ES-I3 (cell line): ENCODE measurements at regions not wholly inside any gene's neighbourhood (a gene's known extent, or its start where the extent isn't known, plus 50 kb on each side); places are given as distances from the start of the nearest gene placed in this dataset.

Source experiments
- H3K36me3 ChIP-seq: 2 replicates; pipeline ENCODE4 v1.6.1; 2013; ENCODE audit warnings: mild to moderate bottlenecking, low read length, control low read depth, moderate library complexity; ENCODE audit not compliant: insufficient read depth
- H3K4me1 ChIP-seq: 2 replicates; pipeline ENCODE4 v1.6.1; 2013; ENCODE audit warnings: mild to moderate bottlenecking, control low read depth, low read length; ENCODE audit not compliant: insufficient read depth
- H3K9ac ChIP-seq: 2 replicates; pipeline ENCODE4 v1.6.1; 2013; ENCODE audit warnings: low read depth, mild to moderate bottlenecking, low read length, moderate library complexity
- H3K9me3 ChIP-seq: 2 replicates; pipeline ENCODE4 v1.6.1; 2013; ENCODE audit warnings: mild to moderate bottlenecking, low read length, moderate library complexity; ENCODE audit not compliant: control insufficient read depth, insufficient read depth

DNA sequence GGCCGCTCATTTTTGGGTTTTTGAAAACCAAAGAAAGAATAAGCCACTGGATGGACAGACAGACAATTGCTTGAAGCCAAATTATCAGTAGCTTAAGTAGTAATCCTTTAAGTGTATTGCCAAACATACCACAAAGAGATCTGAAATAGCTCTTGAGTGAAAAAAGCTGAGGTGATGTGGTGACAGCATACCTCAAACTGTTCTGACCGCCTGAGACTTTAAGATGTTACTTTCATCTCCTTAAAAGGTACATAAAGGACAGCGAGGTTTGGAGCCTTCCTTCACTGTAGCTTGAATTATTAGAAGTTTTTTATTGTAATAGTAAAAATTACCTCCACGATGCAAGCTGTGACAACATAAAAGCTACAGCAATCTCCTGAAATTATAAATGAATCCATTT is 271.5 kb upstream of the FAM241A start:
- H3K4me1 ChIP-seq: peaks cover 6% of the 10 kb centered on the region; the same call in 1 of the 2 replicates
- no peaks in the 10 kb centered on the region for H3K9me3 ChIP-seq
- H3K9ac ChIP-seq: no peak overlapping the region
- no peaks in the 10 kb centered on the region for H3K36me3 ChIP-seq

GRCh38 chr4:111879539-111879938 is 265.7 kb upstream of the FAM241A start:
- Histone ChIP-seq H3K9ac (no peak overlapping the region), H3K9me3 (no peaks in the 10 kb centered on the region), H3K4me1 (peaks cover 9% of the 10 kb centered on the region), H3K36me3 (no peaks in the 10 kb centered on the region)

DNA sequence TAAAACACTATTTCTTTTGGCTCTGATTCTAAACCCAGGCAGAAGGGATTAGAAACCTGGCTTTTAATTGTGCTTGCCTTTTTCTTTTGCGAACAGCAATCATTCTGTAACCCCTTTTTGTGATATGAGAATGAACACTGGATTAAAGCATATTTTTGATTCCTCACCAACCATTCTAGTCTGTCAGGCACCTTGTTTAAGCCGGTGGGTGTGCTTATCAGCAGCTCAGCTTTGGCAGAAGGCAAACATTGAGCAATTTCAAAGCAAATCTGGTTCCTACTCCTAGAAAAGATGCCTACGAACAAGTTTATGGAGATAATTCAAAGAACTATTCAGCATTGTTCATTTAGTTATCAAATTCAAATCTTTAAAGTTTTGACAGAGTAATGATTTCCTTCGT is 265.1 kb upstream of the FAM241A start:
- Histone ChIP-seq H3K9me3 (no peaks in the 10 kb centered on the region), H3K4me1 (peaks cover 9% of the 10 kb centered on the region), H3K36me3 (no peaks in the 10 kb centered on the region), H3K9ac (no peak overlapping the region)

DNA sequence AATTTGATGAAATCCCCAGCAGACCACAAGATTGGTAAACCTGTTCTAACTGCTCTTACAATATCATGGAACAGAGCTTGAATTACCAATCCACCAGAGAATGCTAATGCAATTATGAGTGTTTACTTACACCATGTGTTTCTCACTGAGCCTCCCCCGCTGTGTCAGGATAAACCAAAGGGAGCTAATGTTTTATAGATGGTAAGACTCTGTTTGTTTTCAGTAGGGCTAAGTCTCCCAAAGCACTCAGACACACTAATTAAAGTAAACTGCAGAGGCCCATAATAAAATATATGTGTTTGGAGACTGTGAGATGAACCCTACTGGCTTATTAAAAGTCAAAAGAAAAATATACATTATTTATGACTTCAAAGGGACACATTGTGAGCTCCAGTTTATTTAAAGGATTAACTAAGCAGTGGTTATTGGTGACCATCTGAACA is 261.7 kb upstream of the FAM241A start:
- H3K9ac ChIP-seq: no peak overlapping the region
- no peaks in the 10 kb centered on the region for H3K9me3 ChIP-seq
- peaks cover 9% of the 10 kb centered on the region for H3K4me1 ChIP-seq

DNA sequence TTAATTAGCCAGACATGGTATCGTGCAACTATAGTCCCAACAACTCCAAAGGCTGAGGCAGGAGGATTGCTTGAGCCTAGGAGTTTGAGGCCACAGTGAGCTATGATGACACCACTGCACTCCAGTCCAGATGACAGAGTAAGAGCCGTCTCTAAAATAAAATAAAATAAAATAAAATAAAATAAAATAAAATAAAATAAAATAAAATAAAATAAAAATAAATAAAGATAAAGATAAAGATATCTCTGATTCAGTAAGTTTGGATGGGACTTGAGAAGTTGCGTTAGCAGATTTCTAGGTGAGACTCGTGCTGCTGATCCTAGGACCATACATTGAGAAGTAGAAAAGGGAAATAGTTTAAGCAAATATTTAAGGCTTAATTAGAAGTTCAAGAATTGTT is 254.8 kb upstream of the FAM241A start:
- H3K9ac ChIP-seq: no peak overlapping the region
- H3K4me1 ChIP-seq: no peaks in the 10 kb centered on the region
- H3K36me3 ChIP-seq: no peaks in the 10 kb centered on the region
- no peaks in the 10 kb centered on the region; the same call in 1 of the 2 replicates for H3K9me3 ChIP-seq

More for the DNA sequence above, 261.7 kb upstream of the FAM241A start:
- H3K36me3 ChIP-seq: no peaks in the 10 kb centered on the region

GRCh38 chr4:111905511-111905910 is 239.7 kb upstream of the FAM241A start:
- H3K36me3 ChIP-seq: no peaks in the 10 kb centered on the region
- H3K9ac ChIP-seq: no peak overlapping the region
- no peaks in the 10 kb centered on the region for H3K4me1 ChIP-seq
- H3K9me3 ChIP-seq: no peaks in the 10 kb centered on the region

- Histone ChIP-seq H3K4me1 (no peaks in the 10 kb centered on the region), H3K36me3 (no peaks in the 10 kb centered on the region), H3K9ac (no peak overlapping the region), H3K9me3 (no peaks in the 10 kb centered on the region)
Observed at GRCh38 chr4:111919639-111920038, 225.6 kb upstream of the FAM241A start.

DNA sequence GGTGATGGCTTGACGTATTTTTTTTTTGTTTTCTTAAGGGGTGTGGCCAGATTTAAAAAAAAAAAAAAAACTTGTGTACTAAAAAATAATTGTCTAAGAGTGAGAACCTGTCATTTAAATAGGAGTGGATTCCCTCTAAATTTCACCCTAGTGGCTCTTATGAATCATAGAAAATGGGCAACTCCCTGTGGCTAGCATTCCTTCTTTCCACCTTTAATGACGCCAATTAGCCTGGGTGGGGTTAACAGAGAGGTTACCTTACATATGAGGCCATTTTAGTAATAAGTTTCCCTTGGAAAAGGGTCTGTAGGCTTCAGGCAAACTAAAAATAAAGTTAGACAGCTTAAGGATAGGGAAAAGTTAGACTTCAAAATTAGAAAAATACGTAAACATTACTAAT is 223.5 kb upstream of the FAM241A start:
- Histone ChIP-seq H3K36me3 (no peaks in the 10 kb centered on the region), H3K9me3 (no peaks in the 10 kb centered on the region), H3K4me1 (no peaks in the 10 kb centered on the region), H3K9ac (no peak overlapping the region)

GRCh38 chr4:111923786-111924185 is 221.5 kb upstream of the FAM241A start:
- H3K4me1 ChIP-seq: no peaks in the 10 kb centered on the region
- no peaks in the 10 kb centered on the region for H3K36me3 ChIP-seq
- H3K9ac ChIP-seq: no peak overlapping the region
- no peaks in the 10 kb centered on the region for H3K9me3 ChIP-seq

DNA sequence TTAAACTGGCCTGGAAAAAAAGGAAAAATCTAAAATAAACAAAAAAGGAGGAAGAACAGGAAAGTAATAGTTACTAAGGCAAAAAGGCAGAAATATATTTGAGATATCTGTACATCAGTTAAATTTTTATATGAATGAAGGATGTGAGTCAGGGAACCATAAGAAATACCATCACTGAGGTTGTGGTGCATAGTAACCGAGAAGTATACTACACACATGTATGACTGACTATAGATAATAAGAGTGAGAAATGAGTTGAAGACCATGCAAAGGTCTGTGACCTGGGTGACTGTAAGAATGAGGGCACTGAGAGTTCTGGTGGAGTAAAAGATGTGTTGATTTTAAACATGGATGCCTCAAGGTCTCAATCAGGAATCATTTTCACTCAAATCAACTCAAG is 220.6 kb upstream of the FAM241A start:
- Histone ChIP-seq H3K4me1 (no peaks in the 10 kb centered on the region), H3K36me3 (no peaks in the 10 kb centered on the region)

GRCh38 chr4:111930659-111931058 is 214.6 kb upstream of the FAM241A start:
- Histone ChIP-seq H3K9me3 (no peaks in the 10 kb centered on the region), H3K4me1 (peaks cover 8% of the 10 kb centered on the region; the same call in 1 of the 2 replicates), H3K9ac (no peak overlapping the region), H3K36me3 (no peaks in the 10 kb centered on the region)

More for the DNA sequence above, 220.6 kb upstream of the FAM241A start:
- Histone ChIP-seq H3K9me3 (no peaks in the 10 kb centered on the region), H3K9ac (no peak overlapping the region)

GRCh38 chr4:111933703-111934102 is 211.6 kb upstream of the FAM241A start:
- Histone ChIP-seq H3K9me3 (no peaks in the 10 kb centered on the region), H3K9ac (no peak overlapping the region), H3K4me1 (peaks cover 8% of the 10 kb centered on the region; the same call in 1 of the 2 replicates)

GRCh38 chr4:111934314-111934713 is 210.9 kb upstream of the FAM241A start:
- Histone ChIP-seq H3K9ac (no peak overlapping the region), H3K4me1 (peaks cover 8% of the 10 kb centered on the region; the same call in 1 of the 2 replicates), H3K36me3 (no peaks in the 10 kb centered on the region), H3K9me3 (no peaks in the 10 kb centered on the region)

More at GRCh38 chr4:111933703-111934102, 211.6 kb upstream of the FAM241A start:
- H3K36me3 ChIP-seq: no peaks in the 10 kb centered on the region

DNA sequence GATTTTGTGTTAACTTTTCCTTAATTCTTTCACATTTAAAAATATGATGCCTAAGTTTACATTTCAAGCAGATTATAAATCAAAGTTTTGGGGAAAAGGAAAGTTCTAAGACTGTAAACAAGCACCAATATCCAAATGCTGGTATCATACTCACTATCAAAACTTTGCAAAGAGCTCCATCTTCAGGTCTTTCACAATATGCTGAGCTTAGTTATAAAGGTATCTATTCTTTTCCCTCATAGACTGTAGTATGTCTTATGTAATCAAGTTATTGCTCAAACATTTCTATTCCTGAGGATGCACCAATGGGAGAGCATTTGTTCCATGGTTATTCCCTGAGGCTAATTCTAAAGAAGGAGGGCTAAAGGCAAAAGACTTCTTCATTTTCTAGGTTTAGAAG is 207.9 kb upstream of the FAM241A start:
- Histone ChIP-seq H3K4me1 (peaks cover 8% of the 10 kb centered on the region; the same call in 1 of the 2 replicates), H3K9ac (no peak overlapping the region), H3K9me3 (no peaks in the 10 kb centered on the region), H3K36me3 (no peaks in the 10 kb centered on the region)

DNA sequence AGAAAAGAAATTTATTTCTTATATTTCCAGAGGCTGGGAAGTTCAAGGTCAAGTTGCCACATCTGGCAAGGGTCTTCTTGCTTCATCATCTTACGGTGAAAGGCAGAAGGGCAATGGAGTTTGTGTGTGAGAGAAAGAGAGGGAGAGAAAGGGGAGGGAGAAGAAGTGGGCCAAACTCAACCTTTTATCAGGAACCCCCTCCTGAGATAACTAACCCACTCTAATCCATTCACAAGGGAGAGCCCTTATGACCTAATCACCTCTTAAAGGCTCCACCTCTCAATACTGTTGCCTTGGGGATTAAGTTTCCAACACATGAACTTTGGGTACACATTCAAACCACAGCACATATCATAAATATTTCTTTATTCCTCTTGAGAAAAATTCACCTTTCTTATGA is 203.3 kb upstream of the FAM241A start:
- H3K9me3 ChIP-seq: no peaks in the 10 kb centered on the region
- H3K9ac ChIP-seq: no peak overlapping the region
- no peaks in the 10 kb centered on the region for H3K36me3 ChIP-seq

GRCh38 chr4:111943796-111944203 is 201.5 kb upstream of the FAM241A start:
- H3K9ac ChIP-seq: no peak overlapping the region
- H3K9me3 ChIP-seq: no peaks in the 10 kb centered on the region
- H3K4me1 ChIP-seq: no peaks in the 10 kb centered on the region
- H3K36me3 ChIP-seq: no peaks in the 10 kb centered on the region

More for the DNA sequence above, 203.3 kb upstream of the FAM241A start:
- H3K4me1 ChIP-seq: no peaks in the 10 kb centered on the region
